GM23338 (cell line): ENCODE measurements at regions not wholly inside any gene's neighbourhood (a gene's known extent, or its start where the extent isn't known, plus 50 kb on each side); places are given as distances from the start of the nearest gene placed in this dataset.
"Not testable (repeated sequence)": the region's sequence is repeated elsewhere in the genome, so short reads cannot be mapped to it uniquely, and the experiment has no call there.

ENCODE experiments used
- ATAC-seq: fragments of 200-7000 bp; cut with Tn5 transposase; 3 replicates; pipeline ENCODE4 v1.9.1; 2020
- DNase-seq: peaks from one replicate; pipeline ENCODE4 v3.0.0-alpha.2; 2015; ENCODE audit warnings: low spot score
- H2AFZ ChIP-seq: fragments of 200-600 bp; sonication (generic); 2 replicates; pipeline ENCODE4 v1.8.0; 2016; ENCODE audit warnings: antibody characterized with exemption, mild to moderate bottlenecking, moderate library complexity
- H3F3A ChIP-seq: fragments of 200-600 bp; sonication (generic); replicated peaks from 2 replicates; pipeline ENCODE4 v1.8.0; 2017; ENCODE audit warnings: antibody characterized with exemption, mixed run types, low read depth
- H3K27ac ChIP-seq: fragments of 200-600 bp; sonication (generic); 2 replicates; pipeline ENCODE4 v1.6.1; 2016; ENCODE audit warnings: low read depth
- H3K27me3 ChIP-seq: fragments of 200-600 bp; sonication (generic); 2 replicates; pipeline ENCODE4 v1.8.0; 2016; ENCODE audit warnings: mild to moderate bottlenecking, mixed run types, moderate library complexity; ENCODE audit not compliant: insufficient read depth
- H3K36me3 ChIP-seq: fragments of 200-600 bp; sonication (generic); 2 replicates; pipeline ENCODE4 v1.8.0; 2016; ENCODE audit warnings: mild to moderate bottlenecking; ENCODE audit not compliant: insufficient read depth
- H3K4me1 ChIP-seq: fragments of 200-600 bp; sonication (generic); 2 replicates; pipeline ENCODE4 v1.8.0; 2016; ENCODE audit warnings: mild to moderate bottlenecking, moderate library complexity; ENCODE audit not compliant: insufficient read depth
- H3K4me2 ChIP-seq: fragments of 200-600 bp; sonication (generic); 2 replicates; pipeline ENCODE4 v1.7.1; 2017; ENCODE audit warnings: mixed run types
- H3K4me3 ChIP-seq: fragments of 200-600 bp; sonication (generic); 2 replicates; pipeline ENCODE4 v1.6.1; 2016; ENCODE audit warnings: mixed run types
- H3K79me2 ChIP-seq: fragments of 200-600 bp; sonication (generic); replicated peaks from 2 replicates; pipeline ENCODE4 v1.8.0; 2017; ENCODE audit warnings: mild to moderate bottlenecking; ENCODE audit not compliant: insufficient read depth
- H3K9me2 ChIP-seq: fragments of 200-600 bp; sonication (generic); 2 replicates; pipeline ENCODE4 v1.8.0; 2017; ENCODE audit not compliant: insufficient read depth
- H4K20me1 ChIP-seq: fragments of 200-600 bp; sonication (generic); replicated peaks from 2 replicates; pipeline ENCODE4 v1.8.0; 2017; ENCODE audit warnings: mild to moderate bottlenecking; ENCODE audit not compliant: insufficient read depth
- H3K27ac Mint-ChIP-seq: 2 replicates; pipeline ENCODE4 v1.8.0; 2020; ENCODE audit warnings: inconsistent platforms, mild to moderate bottlenecking, moderate library complexity, mixed read lengths
- H3K27me3 Mint-ChIP-seq: 3 replicates; pipeline ENCODE4 v1.8.0; 2022; ENCODE audit warnings: low read depth, mild to moderate bottlenecking, moderate library complexity, mixed read lengths, inconsistent platforms; ENCODE audit not compliant: insufficient read depth, poor library complexity
- H3K36me3 Mint-ChIP-seq: 3 replicates; pipeline ENCODE4 v1.8.0; 2021; ENCODE audit warnings: low read depth, mild to moderate bottlenecking, inconsistent platforms, moderate library complexity, mixed read lengths
- H3K4me1 Mint-ChIP-seq: 3 replicates; pipeline ENCODE4 v1.8.0; 2020; ENCODE audit warnings: mild to moderate bottlenecking, inconsistent platforms, mixed read lengths
- H3K4me3 Mint-ChIP-seq: 3 replicates; pipeline ENCODE4 v1.8.0; 2021; ENCODE audit warnings: moderate library complexity, mild to moderate bottlenecking, inconsistent platforms, mixed read lengths
- H3K9me3 Mint-ChIP-seq: 3 replicates; pipeline ENCODE4 v1.8.0; 2020; ENCODE audit warnings: moderate library complexity, mild to moderate bottlenecking, inconsistent platforms, mixed read lengths
- EZH2phosphoT487 ChIP-seq: fragments of 200-600 bp; sonication (generic); IDR thresholded peaks from one replicate; pipeline ENCODE4 v1.8.1; 2018; ENCODE audit warnings: antibody characterized with exemption; ENCODE audit not compliant: unreplicated experiment
- TF ChIP-seq, protein P1 (sequence below), 2 experiments: fragments of 200-600 bp in 1 of 2; sonication (generic) in 1 of 2; conservative IDR thresholded peaks; 2 replicates each; pipeline versions ENCODE4 v1.5.1 to v1.6.1; 2016 to 2017; ENCODE audit warnings: antibody characterized with exemption in 2 of 2, low read depth in 2 of 2, mild to moderate bottlenecking in 2 of 2, moderate library complexity in 1 of 2

DNA sequence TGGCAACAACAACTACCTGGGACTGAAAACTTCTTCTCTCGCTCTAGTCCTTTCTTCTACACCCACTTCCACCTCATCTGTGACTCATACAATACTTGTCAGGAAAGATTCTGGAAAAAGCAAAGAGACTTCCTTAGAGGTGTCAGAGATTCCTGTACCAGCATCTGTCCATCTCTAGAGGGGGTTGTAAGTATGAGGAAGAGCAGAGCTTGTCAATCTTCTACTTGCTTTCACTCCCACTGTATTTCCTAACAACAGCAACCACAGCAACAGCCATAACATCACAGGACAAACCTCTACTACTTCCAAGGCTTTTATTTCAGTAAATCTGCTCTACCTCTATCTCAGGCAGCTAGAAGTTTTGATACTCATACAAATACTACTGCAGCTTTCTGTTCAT is 1479.5 kb downstream of the RPIA start:
- peak; percentile 59 for DNase-seq
- H2AFZ ChIP-seq, H3K4me1 ChIP-seq, H3K27me3 ChIP-seq, H3K27ac Mint-ChIP-seq, H3K4me1 Mint-ChIP-seq, H3F3A ChIP-seq, H3K4me3 Mint-ChIP-seq, H3K79me2 ChIP-seq, H3K36me3 ChIP-seq, ATAC-seq, H3K27me3 Mint-ChIP-seq, H4K20me1 ChIP-seq, H3K4me2 ChIP-seq, H3K27ac ChIP-seq, H3K9me2 ChIP-seq, H3K4me3 ChIP-seq, H3K36me3 Mint-ChIP-seq: not testable (repeated sequence)
- TF ChIP-seq, protein P1, sequence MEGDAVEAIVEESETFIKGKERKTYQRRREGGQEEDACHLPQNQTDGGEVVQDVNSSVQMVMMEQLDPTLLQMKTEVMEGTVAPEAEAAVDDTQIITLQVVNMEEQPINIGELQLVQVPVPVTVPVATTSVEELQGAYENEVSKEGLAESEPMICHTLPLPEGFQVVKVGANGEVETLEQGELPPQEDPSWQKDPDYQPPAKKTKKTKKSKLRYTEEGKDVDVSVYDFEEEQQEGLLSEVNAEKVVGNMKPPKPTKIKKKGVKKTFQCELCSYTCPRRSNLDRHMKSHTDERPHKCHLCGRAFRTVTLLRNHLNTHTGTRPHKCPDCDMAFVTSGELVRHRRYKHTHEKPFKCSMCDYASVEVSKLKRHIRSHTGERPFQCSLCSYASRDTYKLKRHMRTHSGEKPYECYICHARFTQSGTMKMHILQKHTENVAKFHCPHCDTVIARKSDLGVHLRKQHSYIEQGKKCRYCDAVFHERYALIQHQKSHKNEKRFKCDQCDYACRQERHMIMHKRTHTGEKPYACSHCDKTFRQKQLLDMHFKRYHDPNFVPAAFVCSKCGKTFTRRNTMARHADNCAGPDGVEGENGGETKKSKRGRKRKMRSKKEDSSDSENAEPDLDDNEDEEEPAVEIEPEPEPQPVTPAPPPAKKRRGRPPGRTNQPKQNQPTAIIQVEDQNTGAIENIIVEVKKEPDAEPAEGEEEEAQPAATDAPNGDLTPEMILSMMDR (conservative IDR thresholded peaks at IDR 0.05; ENCODE audit: low read depth in 2 of 2) = peak in 1 of 2 experiments; percentile 38; a peak in 1 of 4 replicates
- H3K9me3 Mint-ChIP-seq = peaks cover 54% of the 10 kb centered on the region

DNA sequence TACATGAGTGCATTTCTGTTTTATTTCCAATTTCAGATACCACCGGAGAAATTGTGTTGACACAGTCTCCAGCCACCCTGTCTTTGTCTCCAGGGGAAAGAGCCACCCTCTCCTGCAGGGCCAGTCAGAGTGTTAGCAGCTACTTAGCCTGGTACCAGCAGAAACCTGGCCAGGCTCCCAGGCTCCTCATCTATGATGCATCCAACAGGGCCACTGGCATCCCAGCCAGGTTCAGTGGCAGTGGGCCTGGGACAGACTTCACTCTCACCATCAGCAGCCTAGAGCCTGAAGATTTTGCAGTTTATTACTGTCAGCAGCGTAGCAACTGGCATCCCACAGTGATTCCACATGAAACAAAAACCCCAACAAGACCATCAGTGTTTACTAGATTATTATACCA is 1481.6 kb downstream of the RPIA start:
- H3K9me2 ChIP-seq, ATAC-seq, H4K20me1 ChIP-seq, H3K27ac ChIP-seq, H3K27me3 Mint-ChIP-seq, H3K4me1 ChIP-seq, H3K27ac Mint-ChIP-seq, H2AFZ ChIP-seq, H3K4me3 Mint-ChIP-seq, H3F3A ChIP-seq, H3K36me3 ChIP-seq, H3K4me3 ChIP-seq, H3K79me2 ChIP-seq, H3K27me3 ChIP-seq, DNase-seq, H3K36me3 Mint-ChIP-seq, H3K4me2 ChIP-seq, H3K4me1 Mint-ChIP-seq: not testable (repeated sequence)
- peaks cover 68% of the 10 kb centered on the region for H3K9me3 Mint-ChIP-seq

DNA sequence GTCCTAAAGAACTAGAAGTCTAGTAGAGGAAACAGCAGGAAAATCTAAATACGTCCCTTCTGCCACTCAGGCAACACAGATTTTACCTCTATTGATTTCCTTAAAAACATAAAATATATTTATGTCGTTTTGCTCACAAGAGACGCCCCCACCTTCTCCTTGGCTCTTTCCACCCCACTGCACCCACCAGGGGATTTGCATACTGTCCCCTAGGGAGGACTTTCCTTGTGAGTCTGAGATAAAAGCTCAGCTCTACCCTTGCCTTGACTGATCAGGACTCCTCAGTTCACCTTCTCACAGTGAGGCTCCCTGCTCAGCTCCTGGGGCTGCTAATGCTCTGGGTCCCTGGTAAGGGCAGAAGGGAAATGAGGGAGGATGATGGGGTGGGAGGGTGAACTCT is 1488.1 kb downstream of the RPIA start:
- H3K27me3 Mint-ChIP-seq, H3K4me1 Mint-ChIP-seq, DNase-seq: not testable (repeated sequence)

DNA sequence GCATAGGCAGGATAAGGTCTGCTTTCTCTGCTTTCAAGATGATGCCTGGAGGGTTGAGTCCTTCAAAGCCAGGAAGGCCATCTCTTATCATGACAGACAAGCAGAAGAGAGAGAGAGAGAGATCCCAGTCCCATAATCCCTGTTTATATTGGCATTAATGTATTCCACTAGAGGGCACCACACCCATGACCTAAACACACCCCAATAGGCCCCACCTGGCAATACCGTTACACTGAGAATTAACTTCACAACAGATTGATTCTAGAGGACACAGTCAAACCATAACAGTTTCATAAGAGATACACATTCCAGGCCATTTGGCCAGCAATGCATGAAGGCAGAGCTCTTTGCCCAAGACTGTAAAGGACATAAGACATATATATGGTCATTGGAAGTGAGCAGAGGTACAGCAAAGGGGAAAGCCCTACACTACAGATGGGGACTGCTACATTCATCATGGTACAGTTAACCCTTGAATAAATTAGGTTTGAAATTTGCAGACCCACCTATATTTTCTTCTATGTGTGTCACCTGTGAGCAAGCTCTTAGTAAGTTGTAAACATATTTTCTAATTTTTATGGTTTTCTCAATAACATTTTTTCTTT is 1516.1 kb downstream of the RPIA start:
- Histone ChIP-seq H3K9me2 (no peaks in the 10 kb centered on the region; the same call in 1 of the 2 replicates), H3K4me3 (no peak overlapping the region), H3K27me3 (no peaks in the 10 kb centered on the region), H3K4me2 (no peak overlapping the region), H2AFZ (no peak overlapping the region), H3F3A (no peaks in the 10 kb centered on the region), H3K4me1 (peaks cover 32% of the 10 kb centered on the region), H3K79me2 (no peaks in the 10 kb centered on the region), H3K36me3 (no peaks in the 10 kb centered on the region), H3K27ac (no peak overlapping the region), H4K20me1 (no peaks in the 10 kb centered on the region)
- peak; percentile 36; the same call in 1 of the 3 replicates for ATAC-seq
- peak; percentile 75 for DNase-seq
- Mint-ChIP-seq H3K4me1 (peaks cover 21% of the 10 kb centered on the region), H3K27me3 (no peaks in the 10 kb centered on the region), H3K9me3 (peaks cover 81% of the 10 kb centered on the region), H3K27ac (no peak overlapping the region), H3K36me3 (peaks cover 4% of the 10 kb centered on the region; the same call in 2 of the 3 replicates), H3K4me3 (no peak overlapping the region)
- no peak for TF ChIP-seq EZH2phosphoT487
- TF ChIP-seq, protein P1 (conservative IDR thresholded peaks at IDR 0.05; ENCODE audit: low read depth in 2 of 2) = peak; percentile 67 to 68

More for the DNA sequence above, 1488.1 kb downstream of the RPIA start:
- not testable (repeated sequence) for H3K36me3 Mint-ChIP-seq, H3K4me1 ChIP-seq, H3K79me2 ChIP-seq, H3F3A ChIP-seq, H3K9me2 ChIP-seq, H3K27me3 ChIP-seq, H3K4me3 ChIP-seq, H3K27ac ChIP-seq, H3K4me3 Mint-ChIP-seq, ATAC-seq, H3K4me2 ChIP-seq, H2AFZ ChIP-seq, H4K20me1 ChIP-seq, H3K36me3 ChIP-seq, H3K27ac Mint-ChIP-seq
- peaks cover 71% of the 10 kb centered on the region for H3K9me3 Mint-ChIP-seq
